H1 (cell line): ENCODE measurements at regions not wholly inside any gene's neighbourhood (a gene's known extent, or its start where the extent isn't known, plus 50 kb on each side); places are given as distances from the start of the nearest gene placed in this dataset.
"Not testable (repeated sequence)": the region's sequence is repeated elsewhere in the genome, so short reads cannot be mapped to it uniquely, and the experiment has no call there.

Experiments
- CTCF ChIA-PET: fragments of 300-600 bp; sonication (Branson Sonifier 250); formaldehyde crosslinking; loops from one replicate; lab custom pipeline; 2021; ENCODE audit not compliant: partially characterized antibody; lab: Charles Lee
- POLR2A ChIA-PET: fragments of 300-600 bp; sonication (Branson Sonifier 250); formaldehyde crosslinking; loops from one replicate; lab custom pipeline; 2021; ENCODE audit warnings: inconsistent platforms; ENCODE audit not compliant: partially characterized antibody; lab: Charles Lee
- DNase-seq, 2 experiments: peaks; one replicate each; pipeline versions ENCODE4 v3.0.0 to v3.0.0-alpha.2; 2010 to 2022; ENCODE audit warnings: low spot score in 2 of 2, low read depth in 1 of 2, mixed read lengths in 1 of 2
- FAIRE-seq: peaks from 2 replicates; lab custom pipeline; 2011; peaks lifted over from hg19 to GRCh38; lab: Jason Lieb, UNC
- H2AFZ ChIP-seq: 2 replicates; pipeline ENCODE4 v1.8.1; 2012; ENCODE audit warnings: low read length, inconsistent platforms
- H2AK5ac ChIP-seq: 2 replicates; pipeline ENCODE4 v1.6.1; 2013; ENCODE audit warnings: low read depth, low read length
- H2BK120ac ChIP-seq: replicated peaks from 2 replicates; pipeline ENCODE3; 2013; ENCODE audit warnings: low read depth, low read length, inconsistent platforms
- H2BK12ac ChIP-seq: 2 replicates; pipeline ENCODE4 v1.6.1; 2013; ENCODE audit warnings: low read depth, low read length
- H2BK15ac ChIP-seq: 2 replicates; pipeline ENCODE4 v1.6.1; 2013; ENCODE audit warnings: low read length
- H2BK20ac ChIP-seq: 2 replicates; pipeline ENCODE4 v1.6.1; 2013; ENCODE audit warnings: low read length
- H2BK5ac ChIP-seq: 2 replicates; pipeline ENCODE4 v1.6.1; 2013; ENCODE audit warnings: low read depth, low read length
- H3K14ac ChIP-seq: 2 replicates; pipeline ENCODE4 v1.6.1; 2013; ENCODE audit warnings: inconsistent platforms; ENCODE audit not compliant: insufficient read length
- H3K18ac ChIP-seq: 2 replicates; pipeline ENCODE4 v1.6.1; 2013; ENCODE audit warnings: low read length; ENCODE audit errors: extremely low read depth
- H3K23ac ChIP-seq: 2 replicates; pipeline ENCODE4 v1.6.1; 2013; ENCODE audit warnings: inconsistent platforms; ENCODE audit not compliant: insufficient read length
- H3K23me2 ChIP-seq: 2 replicates; pipeline ENCODE4 v1.6.1; 2013; ENCODE audit warnings: low read depth, low read length
- H3K27ac ChIP-seq: 2 replicates; pipeline ENCODE4 v1.6.1; 2011; ENCODE audit warnings: low read depth, low read length, inconsistent platforms
- H3K27me3 ChIP-seq, 4 experiments: replicated peaks in 1 of 4; 1 replicate in 1 of 4; 2 replicates in 3 of 4; pipeline versions ENCODE4 v1.6.1 to v1.8.1; 2011 to 2013; ENCODE audit warnings: low read length in 3 of 4, mild to moderate bottlenecking in 3 of 4, inconsistent platforms in 2 of 4, mixed read lengths in 2 of 4, moderate library complexity in 1 of 4; ENCODE audit not compliant: control insufficient read depth in 3 of 4, insufficient read depth in 3 of 4; ENCODE audit errors: extremely low read depth in 1 of 4
- H3K36me3 ChIP-seq, 4 experiments: 2 replicates each; pipeline versions ENCODE4 v1.6.1 to v1.8.1; 2011 to 2013; ENCODE audit warnings: mild to moderate bottlenecking in 4 of 4, low read length in 3 of 4, moderate library complexity in 2 of 4, control low read depth in 1 of 4, inconsistent platforms in 1 of 4; ENCODE audit not compliant: insufficient read depth in 4 of 4, control insufficient read depth in 2 of 4
- H3K4ac ChIP-seq: replicated peaks from 2 replicates; pipeline ENCODE3; 2013; ENCODE audit warnings: low read length, low read depth, mixed read lengths, inconsistent platforms; ENCODE audit not compliant: insufficient read length
- H3K4me1 ChIP-seq, 4 experiments: replicated peaks in 1 of 4; 1 replicate in 1 of 4; 2 replicates in 3 of 4; pipeline versions ENCODE4 v1.6.1 to v1.8.1; 2011 to 2013; ENCODE audit warnings: low read length in 3 of 4, inconsistent platforms in 2 of 4, mixed read lengths in 1 of 4; ENCODE audit not compliant: insufficient read depth in 4 of 4, control insufficient read depth in 3 of 4
- H3K4me2 ChIP-seq, 2 experiments: 2 replicates each; pipeline versions ENCODE4 v1.6.1 to v1.8.1; 2011 to 2013; ENCODE audit warnings: low read depth in 2 of 2, low read length in 2 of 2, control low read depth in 1 of 2, inconsistent platforms in 1 of 2, mild to moderate bottlenecking in 1 of 2; ENCODE audit not compliant: insufficient read depth in 1 of 2
- H3K4me3 ChIP-seq, 4 experiments: fragments of 200-600, 300-600 bp in 1 of 4; sonication (generic), shearing (Covaris generic), sonication (Bioruptor Twin) in 1 of 4; 2 replicates each; pipeline versions ENCODE4 v1.5.1 to v1.8.1; 2011 to 2016; ENCODE audit warnings: low read length in 4 of 4, low read depth in 3 of 4, control low read depth in 2 of 4, inconsistent platforms in 2 of 4, mild to moderate bottlenecking in 2 of 4, mixed read lengths in 1 of 4, moderate library complexity in 1 of 4; ENCODE audit not compliant: insufficient read depth in 2 of 4; ENCODE audit errors: extremely low read depth in 1 of 4
- H3K56ac ChIP-seq: replicated peaks from 2 replicates; pipeline ENCODE3; 2013; ENCODE audit warnings: low read depth, mild to moderate bottlenecking, mixed read lengths, low read length, inconsistent platforms; ENCODE audit not compliant: insufficient read length
- H3K79me1 ChIP-seq: 2 replicates; pipeline ENCODE4 v1.6.1; 2013; ENCODE audit warnings: low read depth, low read length, control low read depth
- H3K79me2 ChIP-seq, 2 experiments: 2 replicates each; pipeline versions ENCODE4 v1.6.1 to v1.8.1; 2012 to 2013; ENCODE audit warnings: low read length in 2 of 2, mild to moderate bottlenecking in 2 of 2, inconsistent platforms in 1 of 2; ENCODE audit not compliant: insufficient read depth in 2 of 2, control insufficient read depth in 1 of 2
- H3K9ac ChIP-seq, 4 experiments: replicated peaks in 1 of 4; 1 replicate in 1 of 4; 2 replicates in 3 of 4; pipeline versions ENCODE4 v1.6.1 to v1.8.1; 2011 to 2013; ENCODE audit warnings: low read depth in 3 of 4, low read length in 3 of 4, control low read depth in 2 of 4, mild to moderate bottlenecking in 2 of 4, moderate library complexity in 2 of 4, inconsistent platforms in 1 of 4; ENCODE audit errors: extremely low read depth in 1 of 4
- H3K9me3 ChIP-seq, 2 experiments: 2 replicates each; pipeline versions ENCODE4 v1.6.1 to v1.8.1; 2012 to 2013; ENCODE audit warnings: mild to moderate bottlenecking in 2 of 2, moderate library complexity in 2 of 2, control low read depth in 1 of 2, inconsistent platforms in 1 of 2, low read depth in 1 of 2, low read length in 1 of 2, mixed read lengths in 1 of 2; ENCODE audit not compliant: insufficient read depth in 2 of 2
- H4K20me1 ChIP-seq, 2 experiments: replicated peaks in 1 of 2; 2 replicates each; pipeline versions ENCODE3 to v1.8.1; 2011 to 2013; ENCODE audit warnings: inconsistent platforms in 2 of 2, low read length in 2 of 2, mild to moderate bottlenecking in 1 of 2; ENCODE audit not compliant: insufficient read depth in 2 of 2, control insufficient read depth in 1 of 2
- H4K5ac ChIP-seq: 2 replicates; pipeline ENCODE4 v1.6.1; 2013; ENCODE audit warnings: low read length, low read depth, mixed read lengths, inconsistent platforms; ENCODE audit not compliant: insufficient read length
- H4K8ac ChIP-seq: 2 replicates; pipeline ENCODE4 v1.8.0; 2013; ENCODE audit warnings: mild to moderate bottlenecking, moderate library complexity, low read length, inconsistent platforms; ENCODE audit not compliant: insufficient read depth; ENCODE audit errors: extremely low read depth
- H4K91ac ChIP-seq: replicated peaks from 2 replicates; pipeline ENCODE3; 2013; ENCODE audit warnings: low read length, mixed read lengths, inconsistent platforms; ENCODE audit not compliant: insufficient read length
- WGBS, 2 experiments: shearing (Covaris generic) in 1 of 2; methylation state at CpG; one replicate each; pipeline versions ENCODE4 v1.1.6 to v1.1.7; 2013 to 2015; ENCODE audit warnings: low lambda C conversion rate in 2 of 2, mixed read lengths in 2 of 2, inconsistent platforms in 1 of 2, low coverage in 1 of 2, missing lambda C conversion rate in 1 of 2; ENCODE audit not compliant: insufficient replicate concordance in 2 of 2, insufficient coverage in 1 of 2, insufficient read length in 1 of 2; ENCODE audit errors: extremely low coverage in 1 of 2, missing lambda C conversion rate in 1 of 2; 5-methylcytosine and 5-hydroxymethylcytosine counted together
- TF ChIP-seq, protein P1 (sequence below): IDR thresholded peaks from 2 replicates; pipeline ENCODE4 v1.6.1; 2011; ENCODE audit warnings: low read length, improper control_type of control experiment

DNA sequence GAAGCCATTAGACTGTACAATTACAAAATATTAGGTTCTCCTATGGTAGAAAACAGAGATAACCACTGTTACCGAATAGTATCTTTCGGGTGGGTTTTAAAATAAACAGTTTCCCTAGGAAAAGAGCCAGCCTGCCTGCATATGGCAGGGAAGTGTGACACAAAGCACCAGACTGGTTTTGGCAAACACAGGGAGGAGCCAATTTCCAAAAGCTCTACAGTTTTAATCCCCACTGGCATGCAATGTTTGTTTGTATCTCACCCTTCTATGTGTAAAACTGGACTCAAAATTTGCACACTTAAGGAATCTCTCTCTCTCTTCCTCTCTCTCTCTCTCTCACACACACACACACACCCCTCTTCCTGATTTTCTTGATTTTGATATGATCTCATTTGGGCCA, 261.7 kb downstream of the ETV1 start (continued):
- TF ChIP-seq, protein P1, sequence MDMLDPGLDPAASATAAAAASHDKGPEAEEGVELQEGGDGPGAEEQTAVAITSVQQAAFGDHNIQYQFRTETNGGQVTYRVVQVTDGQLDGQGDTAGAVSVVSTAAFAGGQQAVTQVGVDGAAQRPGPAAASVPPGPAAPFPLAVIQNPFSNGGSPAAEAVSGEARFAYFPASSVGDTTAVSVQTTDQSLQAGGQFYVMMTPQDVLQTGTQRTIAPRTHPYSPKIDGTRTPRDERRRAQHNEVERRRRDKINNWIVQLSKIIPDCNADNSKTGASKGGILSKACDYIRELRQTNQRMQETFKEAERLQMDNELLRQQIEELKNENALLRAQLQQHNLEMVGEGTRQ: no peak

DNA sequence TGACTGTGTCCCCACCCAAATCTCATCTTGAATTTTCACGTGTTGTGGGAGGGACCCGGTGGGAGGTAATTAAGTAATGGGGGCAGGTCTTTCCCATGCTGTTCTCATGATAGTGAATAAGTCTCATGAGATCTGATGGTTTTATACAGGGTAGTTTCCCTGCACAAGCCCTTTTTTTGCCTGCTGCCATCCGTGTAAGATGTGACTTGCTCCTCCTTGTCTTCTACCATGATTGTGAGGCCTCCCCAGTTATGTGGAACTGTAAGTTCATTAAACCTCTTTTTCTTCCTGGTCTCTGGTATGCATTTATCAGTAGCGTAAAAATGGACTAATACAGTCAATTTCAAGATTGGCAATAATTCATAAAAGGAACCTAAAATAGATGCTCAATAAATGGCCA, 261.0 kb downstream of the ETV1 start:
- H4K91ac ChIP-seq, H3K4me3 ChIP-seq, H3K4me2 ChIP-seq, H2BK5ac ChIP-seq, H2BK20ac ChIP-seq, POLR2A ChIA-PET, DNase-seq, H4K8ac ChIP-seq, H3K56ac ChIP-seq, FAIRE-seq, H3K14ac ChIP-seq, H3K23me2 ChIP-seq, H2BK15ac ChIP-seq, H3K18ac ChIP-seq, H4K5ac ChIP-seq, H3K9ac ChIP-seq, H3K4me1 ChIP-seq, H3K9me3 ChIP-seq, H3K27ac ChIP-seq, H3K27me3 ChIP-seq, H3K79me2 ChIP-seq, H3K36me3 ChIP-seq, H4K20me1 ChIP-seq, H3K4ac ChIP-seq, H3K79me1 ChIP-seq, H2BK120ac ChIP-seq, H2BK12ac ChIP-seq, H2AK5ac ChIP-seq, H2AFZ ChIP-seq, H3K23ac ChIP-seq: not testable (repeated sequence)
- 88% methylated on average over 4 of the region's 4 CpGs; no CpG with 5 or more reads in 1 of the 2 experiments for WGBS, 2 experiments
- CTCF ChIA-PET: interaction anchor here (2.9 kb wide), 1 partner anchor 14 kb away, joined by 8 read pairs; no protein-coding TSS in a partner anchor
